ENCODE measurements at regions not wholly inside any gene's neighbourhood (a gene's known extent, or its start where the extent isn't known, plus 50 kb on each side); places are given as distances from the start of the nearest gene placed in this dataset.

GRCh38 chr4:33226783-33227182, 2506.6 kb downstream of the PCDH7 start:
- no peak overlapping the region for H3K9ac ChIP-seq (ENCODE audit: insufficient read length, low read depth)
- no peak for TF ChIP-seq SUZ12 (IDR thresholded peaks at IDR 0.05; ENCODE audit: extremely low read depth, insufficient read depth, insufficient read length)
- TF ChIP-seq ZNF274 (IDR thresholded peaks at IDR 0.05; ENCODE audit: low read depth, low read length), result no peak
- TF ChIP-seq YY1 (IDR thresholded peaks at IDR 0.05; ENCODE audit: insufficient read depth, insufficient read length), result no peak
- DNase-seq (ENCODE audit: low read depth, low spot score), result no peak
- no peaks in the 10 kb centered on the region for H3K36me3 ChIP-seq (ENCODE audit: insufficient read depth, insufficient read length, low read length)
- H3K4me1 ChIP-seq (ENCODE audit: insufficient read depth, insufficient read length), result no peaks in the 10 kb centered on the region
- no peak overlapping the region for H3K4me3 ChIP-seq (ENCODE audit: insufficient read length, low read depth)
- H3K27me3 ChIP-seq (ENCODE audit: insufficient read depth, insufficient read length), result no peaks in the 10 kb centered on the region
- no peaks in the 10 kb centered on the region for H3K9me3 ChIP-seq (ENCODE audit: insufficient read depth, low read length)

GRCh38 chr4:33255094-33255493, 2534.9 kb downstream of the PCDH7 start:
- Histone ChIP-seq H3K9me3 (ENCODE audit: insufficient read depth, low read length) (no peaks in the 10 kb centered on the region), H3K36me3 (ENCODE audit: insufficient read depth, insufficient read length, low read length) (no peaks in the 10 kb centered on the region), H3K27me3 (ENCODE audit: insufficient read depth, insufficient read length) (no peaks in the 10 kb centered on the region), H3K4me3 (ENCODE audit: insufficient read length, low read depth) (no peak overlapping the region), H3K4me1 (ENCODE audit: insufficient read depth, insufficient read length) (no peaks in the 10 kb centered on the region), H3K9ac (ENCODE audit: insufficient read length, low read depth) (no peak overlapping the region)
- no peak for DNase-seq (ENCODE audit: low read depth, low spot score)
- TF ChIP-seq ZNF274 (IDR thresholded peaks at IDR 0.05; ENCODE audit: low read depth, low read length), result no peak
- no peak for TF ChIP-seq SUZ12 (IDR thresholded peaks at IDR 0.05; ENCODE audit: extremely low read depth, insufficient read depth, insufficient read length)

GRCh38 chr4:33255507-33255906, 2535.3 kb downstream of the PCDH7 start:
- no peaks in the 10 kb centered on the region for H3K4me1 ChIP-seq (ENCODE audit: insufficient read depth, insufficient read length)
- DNase-seq (ENCODE audit: low read depth, low spot score), result no peak
- no peaks in the 10 kb centered on the region for H3K27me3 ChIP-seq (ENCODE audit: insufficient read depth, insufficient read length)
- H3K9me3 ChIP-seq (ENCODE audit: insufficient read depth, low read length), result no peaks in the 10 kb centered on the region
- H3K36me3 ChIP-seq (ENCODE audit: insufficient read depth, insufficient read length, low read length), result no peaks in the 10 kb centered on the region
- no peak overlapping the region for H3K9ac ChIP-seq (ENCODE audit: insufficient read length, low read depth)
- no peak overlapping the region for H3K4me3 ChIP-seq (ENCODE audit: insufficient read length, low read depth)
- no peak for TF ChIP-seq ZNF274 (IDR thresholded peaks at IDR 0.05; ENCODE audit: low read depth, low read length)
- no peak for TF ChIP-seq SUZ12 (IDR thresholded peaks at IDR 0.05; ENCODE audit: extremely low read depth, insufficient read depth, insufficient read length)
- TF ChIP-seq YY1 (IDR thresholded peaks at IDR 0.05; ENCODE audit: insufficient read depth, insufficient read length), result no peak

GRCh38 chr4:33262824-33263223, 2542.7 kb downstream of the PCDH7 start:
- Histone ChIP-seq H3K4me1 (ENCODE audit: insufficient read depth, insufficient read length) (no peaks in the 10 kb centered on the region), H3K36me3 (ENCODE audit: insufficient read depth, insufficient read length, low read length) (no peaks in the 10 kb centered on the region), H3K9ac (ENCODE audit: insufficient read length, low read depth) (no peak overlapping the region), H3K27me3 (ENCODE audit: insufficient read depth, insufficient read length) (no peaks in the 10 kb centered on the region), H3K9me3 (ENCODE audit: insufficient read depth, low read length) (no peaks in the 10 kb centered on the region), H3K4me3 (ENCODE audit: insufficient read length, low read depth) (no peak overlapping the region)
- no peak for TF ChIP-seq YY1 (IDR thresholded peaks at IDR 0.05; ENCODE audit: insufficient read depth, insufficient read length)
- no peak for TF ChIP-seq ZNF274 (IDR thresholded peaks at IDR 0.05; ENCODE audit: low read depth, low read length)
- TF ChIP-seq SUZ12 (IDR thresholded peaks at IDR 0.05; ENCODE audit: extremely low read depth, insufficient read depth, insufficient read length), result no peak
- DNase-seq (ENCODE audit: low read depth, low spot score), result no peak

GRCh38 chr4:33268776-33269175, 2548.6 kb downstream of the PCDH7 start:
- Histone ChIP-seq H3K9me3 (ENCODE audit: insufficient read depth, low read length) (no peaks in the 10 kb centered on the region), H3K36me3 (ENCODE audit: insufficient read depth, insufficient read length, low read length) (no peaks in the 10 kb centered on the region), H3K9ac (ENCODE audit: insufficient read length, low read depth) (no peak overlapping the region), H3K4me3 (ENCODE audit: insufficient read length, low read depth) (no peak overlapping the region), H3K4me1 (ENCODE audit: insufficient read depth, insufficient read length) (no peaks in the 10 kb centered on the region), H3K27me3 (ENCODE audit: insufficient read depth, insufficient read length) (no peaks in the 10 kb centered on the region)
- no peak for TF ChIP-seq SUZ12 (IDR thresholded peaks at IDR 0.05; ENCODE audit: extremely low read depth, insufficient read depth, insufficient read length)
- no peak for TF ChIP-seq ZNF274 (IDR thresholded peaks at IDR 0.05; ENCODE audit: low read depth, low read length)
- no peak for TF ChIP-seq YY1 (IDR thresholded peaks at IDR 0.05; ENCODE audit: insufficient read depth, insufficient read length)
- no peak for DNase-seq (ENCODE audit: low read depth, low spot score)

- H3K4me1 ChIP-seq (ENCODE audit: insufficient read depth, insufficient read length), result no peaks in the 10 kb centered on the region
- H3K9me3 ChIP-seq (ENCODE audit: insufficient read depth, low read length), result no peaks in the 10 kb centered on the region
- TF ChIP-seq SUZ12 (IDR thresholded peaks at IDR 0.05; ENCODE audit: extremely low read depth, insufficient read depth, insufficient read length) (no peak), ZNF274 (IDR thresholded peaks at IDR 0.05; ENCODE audit: low read depth, low read length) (no peak), YY1 (IDR thresholded peaks at IDR 0.05; ENCODE audit: insufficient read depth, insufficient read length) (no peak)
- no peaks in the 10 kb centered on the region for H3K27me3 ChIP-seq (ENCODE audit: insufficient read depth, insufficient read length)
- DNase-seq (ENCODE audit: low read depth, low spot score), result no peak
- H3K36me3 ChIP-seq (ENCODE audit: insufficient read depth, insufficient read length, low read length), result no peaks in the 10 kb centered on the region
- no peak overlapping the region for H3K9ac ChIP-seq (ENCODE audit: insufficient read length, low read depth)
- H3K4me3 ChIP-seq (ENCODE audit: insufficient read length, low read depth), result no peak overlapping the region
These were observed 2550.2 kb downstream of the PCDH7 start for GRCh38 chr4:33270403-33270802.

GRCh38 chr4:33272722-33273121, 2552.6 kb downstream of the PCDH7 start:
- no peak overlapping the region for H3K4me3 ChIP-seq (ENCODE audit: insufficient read length, low read depth)

GRCh38 chr4:33283818-33284217, 2563.6 kb downstream of the PCDH7 start:
- TF ChIP-seq YY1 (IDR thresholded peaks at IDR 0.05; ENCODE audit: insufficient read depth, insufficient read length), result no peak
- TF ChIP-seq ZNF274 (IDR thresholded peaks at IDR 0.05; ENCODE audit: low read depth, low read length), result no peak
- no peak for TF ChIP-seq SUZ12 (IDR thresholded peaks at IDR 0.05; ENCODE audit: extremely low read depth, insufficient read depth, insufficient read length)
- Histone ChIP-seq H3K9me3 (ENCODE audit: insufficient read depth, low read length) (no peaks in the 10 kb centered on the region), H3K4me1 (ENCODE audit: insufficient read depth, insufficient read length) (no peaks in the 10 kb centered on the region), H3K36me3 (ENCODE audit: insufficient read depth, insufficient read length, low read length) (no peaks in the 10 kb centered on the region), H3K9ac (ENCODE audit: insufficient read length, low read depth) (no peak overlapping the region), H3K27me3 (ENCODE audit: insufficient read depth, insufficient read length) (no peaks in the 10 kb centered on the region), H3K4me3 (ENCODE audit: insufficient read length, low read depth) (no peak overlapping the region)
- no peak for DNase-seq (ENCODE audit: low read depth, low spot score)

More at GRCh38 chr4:33272722-33273121, 2552.6 kb downstream of the PCDH7 start:
- H3K9me3 ChIP-seq (ENCODE audit: insufficient read depth, low read length), result no peaks in the 10 kb centered on the region
- DNase-seq (ENCODE audit: low read depth, low spot score), result no peak
- H3K36me3 ChIP-seq (ENCODE audit: insufficient read depth, insufficient read length, low read length), result no peaks in the 10 kb centered on the region
- TF ChIP-seq ZNF274 (IDR thresholded peaks at IDR 0.05; ENCODE audit: low read depth, low read length) (no peak), SUZ12 (IDR thresholded peaks at IDR 0.05; ENCODE audit: extremely low read depth, insufficient read depth, insufficient read length) (no peak), YY1 (IDR thresholded peaks at IDR 0.05; ENCODE audit: insufficient read depth, insufficient read length) (no peak)
- no peaks in the 10 kb centered on the region for H3K4me1 ChIP-seq (ENCODE audit: insufficient read depth, insufficient read length)
- no peaks in the 10 kb centered on the region for H3K27me3 ChIP-seq (ENCODE audit: insufficient read depth, insufficient read length)
- H3K9ac ChIP-seq (ENCODE audit: insufficient read length, low read depth), result no peak overlapping the region

Measured in NT2/D1 (cell line).